ENCODE measurements at regions not wholly inside any gene's neighbourhood (a gene's known extent, or its start where the extent isn't known, plus 50 kb on each side); places are given as distances from the start of the nearest gene placed in this dataset.

GRCh38 chr5:68818057-68818695 is 275.6 kb upstream of the SLC30A5 start:
- TF ChIP-seq CTCF (IDR thresholded peaks at IDR 0.05), result no peak
- no peak for TF ChIP-seq POLR2A (IDR thresholded peaks at IDR 0.05)

Data from lower leg skin (tissue), 3 donors.